ENCODE measurements at regions not wholly inside any gene's neighbourhood (a gene's known extent, or its start where the extent isn't known, plus 50 kb on each side); places are given as distances from the start of the nearest gene placed in this dataset.

DNA sequence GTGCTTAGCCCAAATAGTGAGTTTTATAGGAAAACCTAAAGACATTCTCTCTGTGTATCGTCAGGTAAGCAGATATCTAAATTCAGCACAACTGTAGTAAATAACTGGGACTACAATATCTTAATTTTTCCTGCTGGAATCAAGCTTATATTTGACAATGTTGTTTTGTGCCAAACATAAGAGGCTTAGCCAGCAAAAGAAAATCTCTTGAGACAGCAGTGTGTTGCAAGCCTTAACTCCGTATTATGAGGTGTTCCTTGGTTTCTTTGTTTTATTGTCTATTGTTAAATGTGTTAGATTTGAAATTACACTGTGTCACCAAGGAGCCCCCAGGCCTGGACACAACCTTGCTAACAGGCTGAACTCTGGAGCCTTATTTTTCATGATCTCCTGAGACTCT is 1570.6 kb upstream of the GOT2 start:
- no peak for TF ChIP-seq EZH2 (IDR thresholded peaks at IDR 0.05; ENCODE audit: borderline replicate concordance)
- TF ChIP-seq EZH2phosphoT487 (IDR thresholded peaks at IDR 0.05; ENCODE audit: low read depth, severe bottlenecking, unreplicated experiment) = no peak
- TF ChIP-seq, protein P1, sequence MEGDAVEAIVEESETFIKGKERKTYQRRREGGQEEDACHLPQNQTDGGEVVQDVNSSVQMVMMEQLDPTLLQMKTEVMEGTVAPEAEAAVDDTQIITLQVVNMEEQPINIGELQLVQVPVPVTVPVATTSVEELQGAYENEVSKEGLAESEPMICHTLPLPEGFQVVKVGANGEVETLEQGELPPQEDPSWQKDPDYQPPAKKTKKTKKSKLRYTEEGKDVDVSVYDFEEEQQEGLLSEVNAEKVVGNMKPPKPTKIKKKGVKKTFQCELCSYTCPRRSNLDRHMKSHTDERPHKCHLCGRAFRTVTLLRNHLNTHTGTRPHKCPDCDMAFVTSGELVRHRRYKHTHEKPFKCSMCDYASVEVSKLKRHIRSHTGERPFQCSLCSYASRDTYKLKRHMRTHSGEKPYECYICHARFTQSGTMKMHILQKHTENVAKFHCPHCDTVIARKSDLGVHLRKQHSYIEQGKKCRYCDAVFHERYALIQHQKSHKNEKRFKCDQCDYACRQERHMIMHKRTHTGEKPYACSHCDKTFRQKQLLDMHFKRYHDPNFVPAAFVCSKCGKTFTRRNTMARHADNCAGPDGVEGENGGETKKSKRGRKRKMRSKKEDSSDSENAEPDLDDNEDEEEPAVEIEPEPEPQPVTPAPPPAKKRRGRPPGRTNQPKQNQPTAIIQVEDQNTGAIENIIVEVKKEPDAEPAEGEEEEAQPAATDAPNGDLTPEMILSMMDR (IDR thresholded peaks at IDR 0.05; ENCODE audit: poor library complexity) = no peak
- WGBS (ENCODE audit: low lambda C conversion rate, missing lambda C conversion rate) = 81% methylated on average over 2 of the region's 2 CpGs

DNA sequence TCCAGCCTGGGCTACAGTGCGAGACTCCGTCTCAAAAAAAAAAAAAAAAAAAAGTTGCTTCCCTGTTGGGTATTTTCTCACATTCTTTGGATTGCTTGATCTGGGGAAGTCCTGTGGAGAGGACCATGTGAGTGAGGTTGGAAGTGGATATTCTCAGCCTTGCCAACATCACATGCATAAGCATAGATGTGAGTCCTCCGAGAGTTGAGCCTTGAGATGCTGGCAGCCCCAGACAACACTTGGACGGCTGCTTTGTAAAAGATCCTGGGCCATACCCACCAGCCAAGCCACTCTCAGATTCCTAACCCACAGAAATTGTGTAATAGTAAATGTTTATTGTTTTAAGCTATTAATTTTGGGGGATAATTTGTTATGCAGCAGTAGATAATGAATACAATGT is 1570.0 kb upstream of the GOT2 start:
- Histone ChIP-seq H3K79me2 (no peaks in the 10 kb centered on the region), H3K4me2 (no peak overlapping the region), H3K4me3 (no peak overlapping the region), H4K20me1 (ENCODE audit: insufficient read depth, poor library complexity, severe bottlenecking) (no peaks in the 10 kb centered on the region), H2AFZ (no peak overlapping the region), H3K9me3 (ENCODE audit: low read depth) (no peaks in the 10 kb centered on the region), H3K27ac (no peak overlapping the region), H3K9me2 (replicated peaks; ENCODE audit: insufficient read depth) (no peaks in the 10 kb centered on the region), H3K27me3 (no peaks in the 10 kb centered on the region), H3K4me1 (ENCODE audit: insufficient read depth) (no peaks in the 10 kb centered on the region), H3K36me3 (replicated peaks; ENCODE audit: insufficient read depth, low read depth) (no peaks in the 10 kb centered on the region)
- WGBS (ENCODE audit: low lambda C conversion rate, missing lambda C conversion rate) = 92% methylated on average over 4 of the region's 4 CpGs
- DNase-seq (ENCODE audit: low spot score) = no peak
- TF ChIP-seq, protein P1 (IDR thresholded peaks at IDR 0.05; ENCODE audit: poor library complexity) = no peak
- TF ChIP-seq EZH2phosphoT487 (IDR thresholded peaks at IDR 0.05; ENCODE audit: low read depth, severe bottlenecking, unreplicated experiment) = no peak
- no peak for TF ChIP-seq EZH2 (IDR thresholded peaks at IDR 0.05; ENCODE audit: borderline replicate concordance)

More for the DNA sequence above, 1570.6 kb upstream of the GOT2 start:
- Histone ChIP-seq H3K9me3 (ENCODE audit: low read depth) (no peaks in the 10 kb centered on the region), H4K20me1 (ENCODE audit: insufficient read depth, poor library complexity, severe bottlenecking) (no peaks in the 10 kb centered on the region), H3K27ac (no peak overlapping the region), H3K4me1 (ENCODE audit: insufficient read depth) (no peaks in the 10 kb centered on the region), H3K4me2 (no peak overlapping the region), H3K36me3 (replicated peaks; ENCODE audit: insufficient read depth, low read depth) (no peaks in the 10 kb centered on the region), H3K9me2 (replicated peaks; ENCODE audit: insufficient read depth) (no peaks in the 10 kb centered on the region), H3K4me3 (no peak overlapping the region), H2AFZ (no peak overlapping the region), H3K27me3 (no peaks in the 10 kb centered on the region), H3K79me2 (no peaks in the 10 kb centered on the region)
- DNase-seq (ENCODE audit: low spot score) = no peak

DNA sequence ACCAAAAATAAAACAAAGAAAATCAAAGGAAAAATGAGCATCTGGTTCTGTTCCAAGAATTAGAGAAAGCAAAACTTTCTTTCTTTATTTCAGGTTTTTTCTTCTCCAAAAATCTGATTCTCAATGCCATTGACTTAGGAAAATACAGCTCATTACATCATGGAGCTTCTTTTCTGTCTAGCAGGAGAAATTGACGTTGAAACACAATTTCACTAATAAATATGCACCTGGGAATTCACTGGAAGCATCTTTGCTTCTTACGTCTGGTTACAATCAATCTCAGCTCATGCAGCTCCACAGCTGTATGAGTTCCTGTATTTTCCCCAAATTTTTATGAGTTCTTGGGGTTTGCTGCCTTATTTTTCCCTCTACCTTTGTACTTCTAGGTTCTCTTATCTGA is 1568.6 kb upstream of the GOT2 start:
- H3K4me2 ChIP-seq = no peak overlapping the region
- no peaks in the 10 kb centered on the region for H4K20me1 ChIP-seq (ENCODE audit: insufficient read depth, poor library complexity, severe bottlenecking)
- no peaks in the 10 kb centered on the region for H3K9me2 ChIP-seq (replicated peaks; ENCODE audit: insufficient read depth)
- H3K4me1 ChIP-seq (ENCODE audit: insufficient read depth) = no peaks in the 10 kb centered on the region
- DNase-seq (ENCODE audit: low spot score) = no peak
- no peak overlapping the region for H2AFZ ChIP-seq
- WGBS (ENCODE audit: low lambda C conversion rate, missing lambda C conversion rate) = 66% methylated on average over 2 of the region's 2 CpGs
- no peaks in the 10 kb centered on the region for H3K79me2 ChIP-seq
- no peak overlapping the region for H3K27ac ChIP-seq
- no peaks in the 10 kb centered on the region for H3K9me3 ChIP-seq (ENCODE audit: low read depth)
- no peaks in the 10 kb centered on the region for H3K36me3 ChIP-seq (replicated peaks; ENCODE audit: insufficient read depth, low read depth)
- TF ChIP-seq EZH2 (IDR thresholded peaks at IDR 0.05; ENCODE audit: borderline replicate concordance) = no peak
- TF ChIP-seq, protein P1 (IDR thresholded peaks at IDR 0.05; ENCODE audit: poor library complexity) = no peak
- no peak for TF ChIP-seq EZH2phosphoT487 (IDR thresholded peaks at IDR 0.05; ENCODE audit: low read depth, severe bottlenecking, unreplicated experiment)
- H3K4me3 ChIP-seq = no peak overlapping the region
- no peaks in the 10 kb centered on the region for H3K27me3 ChIP-seq

DNA sequence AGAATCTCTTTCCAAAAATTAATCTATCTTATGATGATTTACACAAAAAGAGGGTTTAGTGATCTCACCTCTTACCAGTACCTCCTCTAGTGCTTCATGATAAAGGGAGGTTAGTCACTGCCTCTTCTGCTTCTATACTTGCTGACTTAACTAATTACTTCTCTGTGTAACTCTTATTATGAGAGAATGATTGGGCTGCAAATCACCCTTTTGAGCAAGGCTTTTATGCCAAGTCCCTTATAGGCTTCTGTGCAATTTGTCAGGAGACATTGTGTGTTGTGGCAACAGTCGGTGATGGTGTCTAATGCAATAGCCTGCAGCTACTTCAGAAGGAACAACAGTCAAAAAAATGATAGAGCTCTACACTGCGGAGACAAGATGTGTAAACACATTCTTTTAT is 1568.1 kb upstream of the GOT2 start:
- DNase-seq (ENCODE audit: low spot score) = no peak
- no peaks in the 10 kb centered on the region for H3K9me2 ChIP-seq (replicated peaks; ENCODE audit: insufficient read depth)
- no peak overlapping the region for H3K4me2 ChIP-seq
- H4K20me1 ChIP-seq (ENCODE audit: insufficient read depth, poor library complexity, severe bottlenecking) = no peaks in the 10 kb centered on the region
- H3K9me3 ChIP-seq (ENCODE audit: low read depth) = no peaks in the 10 kb centered on the region
- H3K27ac ChIP-seq = no peak overlapping the region
- H3K27me3 ChIP-seq = no peaks in the 10 kb centered on the region
- 69% methylated on average over 2 of the region's 2 CpGs for WGBS (ENCODE audit: low lambda C conversion rate, missing lambda C conversion rate)
- H2AFZ ChIP-seq = no peak overlapping the region
- no peaks in the 10 kb centered on the region for H3K36me3 ChIP-seq (replicated peaks; ENCODE audit: insufficient read depth, low read depth)
- TF ChIP-seq EZH2 (IDR thresholded peaks at IDR 0.05; ENCODE audit: borderline replicate concordance) (no peak), EZH2phosphoT487 (IDR thresholded peaks at IDR 0.05; ENCODE audit: low read depth, severe bottlenecking, unreplicated experiment) (no peak)
- TF ChIP-seq, protein P1 (IDR thresholded peaks at IDR 0.05; ENCODE audit: poor library complexity) = no peak
- H3K4me3 ChIP-seq = no peak overlapping the region
- H3K4me1 ChIP-seq (ENCODE audit: insufficient read depth) = no peaks in the 10 kb centered on the region
- no peaks in the 10 kb centered on the region for H3K79me2 ChIP-seq

Measured in hepatocyte (in vitro differentiated cells).